ENCODE measurements at regions not wholly inside any gene's neighbourhood (a gene's known extent, or its start where the extent isn't known, plus 50 kb on each side); places are given as distances from the start of the nearest gene placed in this dataset.
"Not testable (repeated sequence)": the region's sequence is repeated elsewhere in the genome, so short reads cannot be mapped to it uniquely, and the experiment has no call there.

GRCh38 chr3:28150465-28151206 lies 90.8 kb upstream of the CMC1 start:
- no peak for TF ChIP-seq CTCF (IDR thresholded peaks at IDR 0.05; ENCODE audit: insufficient read depth, low read depth, low read length)
- DNase-seq (ENCODE audit: low read depth), result no peak
- H3K4me3 ChIP-seq (ENCODE audit: low read depth, low read length), result no peak overlapping the region

GRCh38 chr3:28151207-28151550 lies 90.2 kb upstream of the CMC1 start:
- no peak for TF ChIP-seq CTCF (IDR thresholded peaks at IDR 0.05; ENCODE audit: insufficient read depth, low read depth, low read length)
- H3K4me3 ChIP-seq (ENCODE audit: low read depth, low read length), result no peak overlapping the region
- no peak for DNase-seq (ENCODE audit: low read depth)

GRCh38 chr3:28151608-28152228 lies 89.7 kb upstream of the CMC1 start:
- H3K4me3 ChIP-seq (ENCODE audit: low read depth, low read length), result no peak overlapping the region
- no peak for DNase-seq (ENCODE audit: low read depth)
- no peak for TF ChIP-seq CTCF (IDR thresholded peaks at IDR 0.05; ENCODE audit: insufficient read depth, low read depth, low read length)

- TF ChIP-seq CTCF (IDR thresholded peaks at IDR 0.05; ENCODE audit: insufficient read depth, low read depth, low read length), result no peak
- no peak for DNase-seq (ENCODE audit: low read depth)
- H3K4me3 ChIP-seq (ENCODE audit: low read depth, low read length), result no peak overlapping the region
These were observed 85.8 kb upstream of the CMC1 start for GRCh38 chr3:28155631-28156030.

GRCh38 chr3:28156599-28156998 lies 84.8 kb upstream of the CMC1 start:
- H3K4me3 ChIP-seq (ENCODE audit: low read depth, low read length); DNase-seq (ENCODE audit: low read depth): not testable (repeated sequence)

GRCh38 chr3:28171962-28172361 lies 69.5 kb upstream of the CMC1 start:
- DNase-seq (ENCODE audit: low read depth), result no peak
- H3K4me3 ChIP-seq (ENCODE audit: low read depth, low read length), result no peak overlapping the region
- no peak for TF ChIP-seq CTCF (IDR thresholded peaks at IDR 0.05; ENCODE audit: insufficient read depth, low read depth, low read length)

- no peak for DNase-seq (ENCODE audit: low read depth)
- no peak for TF ChIP-seq CTCF (IDR thresholded peaks at IDR 0.05; ENCODE audit: insufficient read depth, low read depth, low read length)
- H3K4me3 ChIP-seq (ENCODE audit: low read depth, low read length), result no peak overlapping the region
These were observed 68.7 kb upstream of the CMC1 start for GRCh38 chr3:28172748-28173147.

All from fibroblast of villous mesenchyme (primary cell).